Stimulated activated CD4-positive, alpha-beta T cell treated with anti-CD3 and anti-CD28 coated beads, Interleukin-15, amount 100 ng/mL, for 24 hours (primary cell): ENCODE measurements at regions not wholly inside any gene's neighbourhood (a gene's known extent, or its start where the extent isn't known, plus 50 kb on each side); places are given as distances from the start of the nearest gene placed in this dataset.

Experiments
- DNase-seq: peaks from one replicate; pipeline ENCODE4 v3.0.0-alpha.2; 2020

- DNase-seq = no peak
Observed at GRCh38 chr19:27618006-27618405, 1594.9 kb downstream of the UQCRFS1 start.

- DNase-seq = no peak
Observed at GRCh38 chr19:27580906-27581305, 1632.0 kb downstream of the UQCRFS1 start.
